Epidermal melanocyte (primary cell): ENCODE measurements at regions not wholly inside any gene's neighbourhood (a gene's known extent, or its start where the extent isn't known, plus 50 kb on each side); places are given as distances from the start of the nearest gene placed in this dataset.
"Not testable (repeated sequence)": the region's sequence is repeated elsewhere in the genome, so short reads cannot be mapped to it uniquely, and the experiment has no call there.

Experiments
- DNase-seq: peaks from one replicate; pipeline ENCODE4 v3.0.0; 2011; ENCODE audit warnings: low spot score; ENCODE audit not compliant: insufficient read length

- not testable (repeated sequence) for DNase-seq
Measured at GRCh38 chr10:46796351-46796750, 114.9 kb upstream of the PTPN20 start.

- not testable (repeated sequence) for DNase-seq
Measured at GRCh38 chr10:46802010-46802409, 109.2 kb upstream of the PTPN20 start.

GRCh38 chr10:46803082-46803481, 108.1 kb upstream of the PTPN20 start:
- DNase-seq = not testable (repeated sequence)

GRCh38 chr10:46810222-46810621, 101.0 kb upstream of the PTPN20 start:
- DNase-seq = not testable (repeated sequence)

- not testable (repeated sequence) for DNase-seq
Measured at GRCh38 chr10:46816126-46816525, 95.1 kb upstream of the PTPN20 start.

GRCh38 chr10:46840393-46841050, 70.7 kb upstream of the PTPN20 start:
- not testable (repeated sequence) for DNase-seq

- not testable (repeated sequence) for DNase-seq
Measured at GRCh38 chr10:46841051-46841593, 70.1 kb upstream of the PTPN20 start.

GRCh38 chr10:46845194-46845593, 66.0 kb upstream of the PTPN20 start:
- not testable (repeated sequence) for DNase-seq

GRCh38 chr10:46845640-46846039, 65.6 kb upstream of the PTPN20 start:
- not testable (repeated sequence) for DNase-seq

- DNase-seq = not testable (repeated sequence)
Measured at GRCh38 chr10:46860753-46861152, 50.5 kb upstream of the PTPN20 start.
